ENCODE measurements at regions not wholly inside any gene's neighbourhood (a gene's known extent, or its start where the extent isn't known, plus 50 kb on each side); places are given as distances from the start of the nearest gene placed in this dataset.

DNA sequence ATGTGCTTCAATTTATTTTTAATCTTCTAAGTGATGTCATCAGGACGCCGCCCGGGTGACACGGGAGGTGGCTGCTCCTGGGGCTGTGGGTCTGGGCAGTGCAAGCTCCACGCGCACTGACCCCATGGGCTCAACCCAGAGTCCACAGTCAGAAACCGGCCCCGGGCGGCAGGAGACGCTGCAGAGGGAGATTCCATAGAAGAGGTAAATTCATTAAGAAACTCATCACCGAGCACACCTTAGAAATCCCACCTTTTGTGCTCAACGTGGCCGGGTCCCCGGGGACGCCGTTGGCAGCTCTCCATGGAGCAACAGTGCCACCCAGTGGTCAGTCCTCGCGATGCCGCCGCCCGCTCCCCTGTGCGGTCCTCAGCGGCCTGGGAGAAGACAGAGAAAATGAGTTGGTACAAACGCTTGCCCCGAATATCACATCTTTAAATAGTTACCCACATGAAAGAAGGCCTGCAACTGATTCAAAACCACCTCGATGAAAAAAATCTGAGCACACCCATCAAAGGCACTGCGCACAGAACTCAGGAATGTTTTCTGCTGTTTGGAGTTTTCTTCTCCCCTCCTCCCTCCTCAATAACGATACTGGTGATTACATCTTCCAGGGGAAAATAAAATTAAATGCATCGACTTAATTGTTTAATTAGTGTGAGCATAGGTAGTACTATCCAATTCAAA is 92.6 kb downstream of the CMPK2 start:
- H3K9me3 Mint-ChIP-seq: no peaks in the 10 kb centered on the region
- H3K4me1 Mint-ChIP-seq (ENCODE audit: unreplicated experiment): peaks cover 25% of the 10 kb centered on the region
- TF ChIP-seq, protein P1, sequence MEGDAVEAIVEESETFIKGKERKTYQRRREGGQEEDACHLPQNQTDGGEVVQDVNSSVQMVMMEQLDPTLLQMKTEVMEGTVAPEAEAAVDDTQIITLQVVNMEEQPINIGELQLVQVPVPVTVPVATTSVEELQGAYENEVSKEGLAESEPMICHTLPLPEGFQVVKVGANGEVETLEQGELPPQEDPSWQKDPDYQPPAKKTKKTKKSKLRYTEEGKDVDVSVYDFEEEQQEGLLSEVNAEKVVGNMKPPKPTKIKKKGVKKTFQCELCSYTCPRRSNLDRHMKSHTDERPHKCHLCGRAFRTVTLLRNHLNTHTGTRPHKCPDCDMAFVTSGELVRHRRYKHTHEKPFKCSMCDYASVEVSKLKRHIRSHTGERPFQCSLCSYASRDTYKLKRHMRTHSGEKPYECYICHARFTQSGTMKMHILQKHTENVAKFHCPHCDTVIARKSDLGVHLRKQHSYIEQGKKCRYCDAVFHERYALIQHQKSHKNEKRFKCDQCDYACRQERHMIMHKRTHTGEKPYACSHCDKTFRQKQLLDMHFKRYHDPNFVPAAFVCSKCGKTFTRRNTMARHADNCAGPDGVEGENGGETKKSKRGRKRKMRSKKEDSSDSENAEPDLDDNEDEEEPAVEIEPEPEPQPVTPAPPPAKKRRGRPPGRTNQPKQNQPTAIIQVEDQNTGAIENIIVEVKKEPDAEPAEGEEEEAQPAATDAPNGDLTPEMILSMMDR (conservative IDR thresholded peaks at IDR 0.05): peak; percentile 99
- peak overlapping the region; percentile 93 for H3K27ac Mint-ChIP-seq
- peak overlapping the region; percentile 90 for H3K4me3 Mint-ChIP-seq
- peak; percentile 92 for DNase-seq (ENCODE audit: extremely low spot score, unreplicated experiment)
- H3K27me3 Mint-ChIP-seq: peaks cover 18% of the 10 kb centered on the region
- no peaks in the 10 kb centered on the region for H3K36me3 Mint-ChIP-seq

DNA sequence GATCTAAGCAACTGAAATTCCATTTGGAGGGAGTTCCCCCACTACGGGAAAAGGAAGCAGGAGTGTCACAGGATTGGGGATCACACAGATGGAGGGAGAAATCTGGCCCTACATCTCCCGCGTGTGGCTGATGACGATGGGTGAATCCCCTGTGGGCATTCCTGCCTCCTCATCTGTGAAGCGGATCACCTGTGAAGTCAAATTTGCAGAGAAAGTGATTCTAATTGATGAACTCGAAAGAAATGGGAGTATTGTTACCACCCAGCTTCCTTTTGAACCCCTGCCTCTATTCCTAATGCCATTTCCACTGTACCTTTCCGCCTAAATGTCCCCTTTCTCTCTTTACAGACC is 92.0 kb downstream of the CMPK2 start:
- Mint-ChIP-seq H3K4me1 (ENCODE audit: unreplicated experiment) (peaks cover 25% of the 10 kb centered on the region), H3K4me3 (peak overlapping the region; percentile 90), H3K36me3 (no peaks in the 10 kb centered on the region), H3K27me3 (peaks cover 18% of the 10 kb centered on the region), H3K9me3 (no peaks in the 10 kb centered on the region), H3K27ac (peak overlapping the region; percentile 93)
- DNase-seq (ENCODE audit: extremely low spot score, unreplicated experiment): no peak
- TF ChIP-seq, protein P1 (conservative IDR thresholded peaks at IDR 0.05): no peak

DNA sequence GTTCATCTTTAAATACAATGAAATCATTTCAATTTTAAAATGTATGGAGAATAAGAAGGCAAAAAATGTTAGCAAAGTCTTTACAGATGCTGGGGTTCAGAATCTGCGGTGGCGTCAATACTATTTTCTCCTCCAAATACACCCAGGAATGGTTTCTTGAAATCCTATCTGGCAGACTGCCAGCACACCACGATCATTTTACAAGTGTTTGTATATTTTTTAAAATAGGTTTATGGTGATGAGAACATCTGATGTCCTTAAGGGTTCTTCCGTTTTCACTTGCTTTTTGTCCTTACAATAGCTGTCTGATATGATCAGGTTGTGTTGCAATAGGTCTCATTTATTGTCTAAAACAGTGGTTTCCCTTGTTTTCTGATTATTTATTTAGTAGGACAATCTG is 89.6 kb downstream of the CMPK2 start:
- Mint-ChIP-seq H3K27me3 (peaks cover 18% of the 10 kb centered on the region), H3K27ac (no peak overlapping the region), H3K4me1 (ENCODE audit: unreplicated experiment) (peaks cover 25% of the 10 kb centered on the region), H3K4me3 (no peak overlapping the region), H3K9me3 (no peaks in the 10 kb centered on the region), H3K36me3 (no peaks in the 10 kb centered on the region)
- DNase-seq (ENCODE audit: extremely low spot score, unreplicated experiment): no peak
- TF ChIP-seq, protein P1 (conservative IDR thresholded peaks at IDR 0.05): no peak

DNA sequence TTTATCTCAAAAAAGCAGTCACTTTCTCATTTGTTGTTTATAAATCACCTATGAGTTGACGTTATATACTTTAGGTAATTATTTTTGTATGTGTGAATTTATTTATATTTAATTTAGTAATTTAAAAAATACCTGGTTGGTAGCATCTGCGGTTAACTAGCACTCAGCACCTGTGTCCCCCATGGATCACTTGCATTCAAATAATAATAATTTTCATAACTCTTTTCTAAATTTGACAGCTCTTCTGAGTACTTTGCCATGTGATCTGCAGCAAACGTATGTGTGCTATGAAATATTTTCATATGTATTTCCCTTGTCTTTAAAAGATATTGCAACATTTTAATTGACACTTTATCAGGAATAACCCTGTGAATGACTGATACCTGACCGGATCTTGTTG is 88.1 kb downstream of the CMPK2 start:
- H3K27ac Mint-ChIP-seq: no peak overlapping the region
- no peak for DNase-seq (ENCODE audit: extremely low spot score, unreplicated experiment)
- no peaks in the 10 kb centered on the region for H3K36me3 Mint-ChIP-seq
- no peak overlapping the region for H3K4me3 Mint-ChIP-seq
- peaks cover 15% of the 10 kb centered on the region for H3K4me1 Mint-ChIP-seq (ENCODE audit: unreplicated experiment)
- no peaks in the 10 kb centered on the region for H3K9me3 Mint-ChIP-seq
- H3K27me3 Mint-ChIP-seq: peaks cover 15% of the 10 kb centered on the region
- TF ChIP-seq, protein P1 (conservative IDR thresholded peaks at IDR 0.05): no peak

DNA sequence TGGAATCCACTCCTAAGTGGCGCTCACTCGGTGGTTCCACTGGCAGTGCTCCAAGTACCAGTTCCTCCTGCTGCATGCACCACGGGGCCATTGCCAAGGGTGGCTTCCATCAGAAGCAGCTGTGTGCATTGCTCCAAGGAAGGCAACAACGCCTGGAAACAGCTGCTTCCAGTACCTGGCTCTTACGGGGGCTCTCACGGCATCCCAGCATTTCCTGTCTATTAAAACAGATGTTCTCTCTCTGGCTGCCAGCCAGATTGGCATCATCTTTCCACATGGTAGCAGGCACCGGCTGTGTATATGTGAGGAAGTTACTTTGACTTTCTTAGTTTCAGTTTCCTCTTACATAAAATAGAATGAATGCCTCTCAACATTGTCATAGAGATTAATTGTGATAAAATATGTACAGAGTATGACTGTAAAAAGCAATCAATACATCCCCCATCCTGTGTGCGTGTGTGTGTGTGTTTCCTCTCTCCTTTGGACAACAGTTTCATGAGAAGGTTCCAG is 84.9 kb downstream of the CMPK2 start:
- TF ChIP-seq, protein P1 (conservative IDR thresholded peaks at IDR 0.05): no peak
- Mint-ChIP-seq H3K36me3 (no peaks in the 10 kb centered on the region), H3K27me3 (peaks cover 3% of the 10 kb centered on the region), H3K4me1 (ENCODE audit: unreplicated experiment) (peaks cover 5% of the 10 kb centered on the region), H3K27ac (no peak overlapping the region), H3K4me3 (no peak overlapping the region), H3K9me3 (no peaks in the 10 kb centered on the region)
- no peak for DNase-seq (ENCODE audit: extremely low spot score, unreplicated experiment)

Data from type B pancreatic cell (in vitro differentiated cells).